GM12878 (cell line): ENCODE measurements at regions not wholly inside any gene's neighbourhood (a gene's known extent, or its start where the extent isn't known, plus 50 kb on each side); places are given as distances from the start of the nearest gene placed in this dataset.
A peak's percentile ranks its signal among the peaks of the same experiment; 100 is the strongest.

Experiments used
- BACH1 ChIP-seq: fragments of 450-650 bp; IDR thresholded peaks from 2 replicates; pipeline ENCODE4 v1.6.1; 2017; ENCODE audit warnings: mild to moderate bottlenecking, borderline replicate concordance
- CHD2 ChIP-seq: IDR thresholded peaks from 2 replicates; pipeline ENCODE4 v1.6.1; 2011; ENCODE audit warnings: low read depth, low read length, improper control_type of control experiment, borderline replicate concordance
- DPF2 ChIP-seq: fragments of 450-650 bp; IDR thresholded peaks from 2 replicates; pipeline ENCODE4 v1.6.1; 2017; ENCODE audit warnings: mild to moderate bottlenecking
- EGR1 ChIP-seq, 2 experiments: IDR thresholded peaks; 1 replicate in 1 of 2; 2 replicates in 1 of 2; pipeline ENCODE4 v1.6.1; 2011 to 2012; ENCODE audit warnings: low read depth in 2 of 2, low read length in 2 of 2, borderline replicate concordance in 1 of 2, mild to moderate bottlenecking in 1 of 2, moderate library complexity in 1 of 2
- ESRRA ChIP-seq: IDR thresholded peaks from 2 replicates; pipeline ENCODE4 v1.6.1; 2012; ENCODE audit warnings: mild to moderate bottlenecking, low read length, improper control_type of control experiment
- FOXK2 ChIP-seq: fragments of 450-650 bp; IDR thresholded peaks from 2 replicates; pipeline ENCODE4 v1.6.1; 2017; ENCODE audit warnings: mild to moderate bottlenecking, moderate library complexity
- IKZF2 ChIP-seq, 2 experiments: fragments of 450-650 bp; IDR thresholded peaks; 2 replicates each; pipeline ENCODE4 v1.6.1; 2017; ENCODE audit warnings: mild to moderate bottlenecking in 2 of 2, moderate library complexity in 2 of 2
- IRF4 ChIP-seq: IDR thresholded peaks from 2 replicates; pipeline ENCODE4 v1.6.1; 2011; ENCODE audit warnings: low read depth, low read length
- KLF5 ChIP-seq: fragments of 450-650 bp; IDR thresholded peaks from 2 replicates; pipeline ENCODE4 v1.6.1; 2014; ENCODE audit warnings: mild to moderate bottlenecking; ENCODE audit not compliant: partially characterized antibody
- MAX ChIP-seq: IDR thresholded peaks from 2 replicates; pipeline ENCODE4 v1.6.1; 2012; ENCODE audit warnings: low read depth, low read length, improper control_type of control experiment
- MEF2A ChIP-seq: IDR thresholded peaks from 2 replicates; pipeline ENCODE4 v1.6.1; 2011; ENCODE audit warnings: low read depth, mild to moderate bottlenecking, low read length, moderate library complexity; ENCODE audit not compliant: insufficient read depth
- MTA2 ChIP-seq: fragments of 450-650 bp; IDR thresholded peaks from 2 replicates; pipeline ENCODE4 v1.6.1; 2016; ENCODE audit warnings: low read depth, mild to moderate bottlenecking, moderate library complexity
- MXI1 ChIP-seq: fragments of 150-350 bp; IDR thresholded peaks from 2 replicates; pipeline ENCODE4 v1.6.1; 2011; ENCODE audit warnings: low read depth, mild to moderate bottlenecking, inconsistent platforms, low read length, improper control_type of control experiment
- MYB ChIP-seq: fragments of 150-350 bp; IDR thresholded peaks from 2 replicates; pipeline ENCODE4 v1.6.1; 2014; ENCODE audit warnings: mild to moderate bottlenecking, low read depth, low read length, borderline replicate concordance
- NR2F1 ChIP-seq: fragments of 450-650 bp; conservative IDR thresholded peaks from 2 replicates; pipeline ENCODE4 v1.6.1; 2017; ENCODE audit warnings: mild to moderate bottlenecking
- PAX5 ChIP-seq: IDR thresholded peaks from 2 replicates; pipeline ENCODE4 v1.6.1; 2011; ENCODE audit warnings: low read depth, low read length, borderline replicate concordance
- PAX8 ChIP-seq: fragments of 450-650 bp; IDR thresholded peaks from 2 replicates; pipeline ENCODE4 v1.6.1; 2017; ENCODE audit warnings: mild to moderate bottlenecking, moderate library complexity
- SRF ChIP-seq, 2 experiments: IDR thresholded peaks; 2 replicates each; pipeline ENCODE4 v1.6.1; 2011; ENCODE audit warnings: low read depth in 2 of 2, low read length in 2 of 2, mild to moderate bottlenecking in 1 of 2, moderate library complexity in 1 of 2
- SUPT20H ChIP-seq: IDR thresholded peaks from 2 replicates; pipeline ENCODE4 v1.6.1; 2011; ENCODE audit warnings: low read depth, mild to moderate bottlenecking, low read length, moderate library complexity, borderline replicate concordance; ENCODE audit not compliant: control insufficient read depth
- SUZ12 ChIP-seq: fragments of 200-600 bp; sonication (generic); IDR thresholded peaks from one replicate; pipeline ENCODE4 v1.6.1; 2018; ENCODE audit warnings: antibody characterized with exemption, mild to moderate bottlenecking; ENCODE audit not compliant: unreplicated experiment
- TCF12 ChIP-seq: IDR thresholded peaks from 2 replicates; pipeline ENCODE4 v1.6.1; 2011; ENCODE audit warnings: low read depth, mild to moderate bottlenecking, low read length
- TCF7 ChIP-seq: IDR thresholded peaks from 2 replicates; pipeline ENCODE4 v1.6.1; 2014; ENCODE audit warnings: antibody characterized with exemption, borderline replicate concordance
- ZNF217 ChIP-seq: fragments of 450-650 bp; IDR thresholded peaks from 2 replicates; pipeline ENCODE4 v1.6.1; 2017; ENCODE audit warnings: antibody characterized with exemption, mild to moderate bottlenecking
- TF ChIP-seq, protein P1 (sequence below): IDR thresholded peaks from 2 replicates; pipeline ENCODE4 v1.6.1; 2012; ENCODE audit warnings: low read depth, low read length, improper control_type of control experiment
- TF ChIP-seq, protein P2 (sequence below): IDR thresholded peaks from 2 replicates; pipeline ENCODE4 v1.6.1; 2011; ENCODE audit warnings: borderline replicate concordance, low read depth, mild to moderate bottlenecking, moderate library complexity, mixed read lengths, low read length; ENCODE audit not compliant: insufficient read depth; ENCODE audit errors: extremely low read length
- TF ChIP-seq, protein P3 (sequence below): IDR thresholded peaks from 2 replicates; pipeline ENCODE4 v1.6.1; 2011; ENCODE audit warnings: low read depth, mild to moderate bottlenecking, low read length, moderate library complexity, borderline replicate concordance; ENCODE audit errors: extremely low read depth
- TF ChIP-seq, protein P4 (sequence below): fragments of 450-650 bp; formaldehyde crosslinking; IDR thresholded peaks from 2 replicates; pipeline ENCODE4 v1.4.0; 2020; ENCODE audit warnings: mild to moderate bottlenecking, moderate library complexity

DNA sequence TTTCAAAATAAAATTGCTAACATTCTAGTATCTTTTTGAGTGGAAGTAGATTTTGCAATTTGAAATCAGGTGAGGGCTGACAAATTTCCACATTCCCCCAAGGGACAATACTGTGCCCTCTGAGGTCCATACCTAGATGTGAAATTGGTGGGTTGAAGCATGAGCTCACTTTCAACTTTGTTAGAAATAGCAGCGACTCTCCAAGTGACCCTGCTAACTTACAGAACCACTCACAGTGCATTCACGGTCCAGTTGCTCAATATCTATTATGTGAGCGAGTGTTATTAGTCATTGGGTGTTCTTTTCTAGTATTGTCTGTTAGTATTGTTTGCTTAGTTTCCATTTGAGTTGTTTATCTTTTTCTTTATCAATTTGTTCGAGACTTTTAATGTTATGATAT lies 53.6 kb upstream of the ASB17 start (continued):
- TF ChIP-seq PAX8 (no peak), TCF12 (peak; percentile 73; the same call in 1 of the 2 replicates), MEF2A (peak; percentile 84), MXI1 (no peak), MTA2 (peak; percentile 84), DPF2 (peak; percentile 84), MYB (no peak), MAX (no peak), IKZF2 (IDR thresholded peaks at IDR 0.05) (peak; percentile 60 to 64; a peak in 3 of 4 replicates), CHD2 (no peak; the same call in 1 of the 2 replicates), SUPT20H (no peak), BACH1 (no peak; the same call in 1 of the 2 replicates), ESRRA (no peak), SUZ12 (no peak), IRF4 (peak; percentile 88), FOXK2 (no peak), NR2F1 (peak; percentile 88), EGR1 (IDR thresholded peaks at IDR 0.05; ENCODE audit: borderline replicate concordance in 1 of 2, low read depth in 2 of 2, low read length in 2 of 2) (no peak), ZNF217 (no peak), KLF5 (no peak), SRF (IDR thresholded peaks at IDR 0.05; ENCODE audit: low read depth in 2 of 2, low read length in 2 of 2) (0 out of 4 replicates have a peak, but pooled peaks of 1 of the 2 experiments have one; percentile 4), TCF7 (peak; percentile 43; the same call in 1 of the 2 replicates), PAX5 (peak; percentile 85)
- TF ChIP-seq, protein P1, sequence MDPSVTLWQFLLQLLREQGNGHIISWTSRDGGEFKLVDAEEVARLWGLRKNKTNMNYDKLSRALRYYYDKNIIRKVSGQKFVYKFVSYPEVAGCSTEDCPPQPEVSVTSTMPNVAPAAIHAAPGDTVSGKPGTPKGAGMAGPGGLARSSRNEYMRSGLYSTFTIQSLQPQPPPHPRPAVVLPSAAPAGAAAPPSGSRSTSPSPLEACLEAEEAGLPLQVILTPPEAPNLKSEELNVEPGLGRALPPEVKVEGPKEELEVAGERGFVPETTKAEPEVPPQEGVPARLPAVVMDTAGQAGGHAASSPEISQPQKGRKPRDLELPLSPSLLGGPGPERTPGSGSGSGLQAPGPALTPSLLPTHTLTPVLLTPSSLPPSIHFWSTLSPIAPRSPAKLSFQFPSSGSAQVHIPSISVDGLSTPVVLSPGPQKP = no peak
- TF ChIP-seq, protein P2, sequence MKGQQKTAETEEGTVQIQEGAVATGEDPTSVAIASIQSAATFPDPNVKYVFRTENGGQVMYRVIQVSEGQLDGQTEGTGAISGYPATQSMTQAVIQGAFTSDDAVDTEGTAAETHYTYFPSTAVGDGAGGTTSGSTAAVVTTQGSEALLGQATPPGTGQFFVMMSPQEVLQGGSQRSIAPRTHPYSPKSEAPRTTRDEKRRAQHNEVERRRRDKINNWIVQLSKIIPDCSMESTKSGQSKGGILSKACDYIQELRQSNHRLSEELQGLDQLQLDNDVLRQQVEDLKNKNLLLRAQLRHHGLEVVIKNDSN = no peak
- TF ChIP-seq, protein P3, sequence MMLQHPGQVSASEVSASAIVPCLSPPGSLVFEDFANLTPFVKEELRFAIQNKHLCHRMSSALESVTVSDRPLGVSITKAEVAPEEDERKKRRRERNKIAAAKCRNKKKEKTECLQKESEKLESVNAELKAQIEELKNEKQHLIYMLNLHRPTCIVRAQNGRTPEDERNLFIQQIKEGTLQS = no peak
- TF ChIP-seq, protein P4, sequence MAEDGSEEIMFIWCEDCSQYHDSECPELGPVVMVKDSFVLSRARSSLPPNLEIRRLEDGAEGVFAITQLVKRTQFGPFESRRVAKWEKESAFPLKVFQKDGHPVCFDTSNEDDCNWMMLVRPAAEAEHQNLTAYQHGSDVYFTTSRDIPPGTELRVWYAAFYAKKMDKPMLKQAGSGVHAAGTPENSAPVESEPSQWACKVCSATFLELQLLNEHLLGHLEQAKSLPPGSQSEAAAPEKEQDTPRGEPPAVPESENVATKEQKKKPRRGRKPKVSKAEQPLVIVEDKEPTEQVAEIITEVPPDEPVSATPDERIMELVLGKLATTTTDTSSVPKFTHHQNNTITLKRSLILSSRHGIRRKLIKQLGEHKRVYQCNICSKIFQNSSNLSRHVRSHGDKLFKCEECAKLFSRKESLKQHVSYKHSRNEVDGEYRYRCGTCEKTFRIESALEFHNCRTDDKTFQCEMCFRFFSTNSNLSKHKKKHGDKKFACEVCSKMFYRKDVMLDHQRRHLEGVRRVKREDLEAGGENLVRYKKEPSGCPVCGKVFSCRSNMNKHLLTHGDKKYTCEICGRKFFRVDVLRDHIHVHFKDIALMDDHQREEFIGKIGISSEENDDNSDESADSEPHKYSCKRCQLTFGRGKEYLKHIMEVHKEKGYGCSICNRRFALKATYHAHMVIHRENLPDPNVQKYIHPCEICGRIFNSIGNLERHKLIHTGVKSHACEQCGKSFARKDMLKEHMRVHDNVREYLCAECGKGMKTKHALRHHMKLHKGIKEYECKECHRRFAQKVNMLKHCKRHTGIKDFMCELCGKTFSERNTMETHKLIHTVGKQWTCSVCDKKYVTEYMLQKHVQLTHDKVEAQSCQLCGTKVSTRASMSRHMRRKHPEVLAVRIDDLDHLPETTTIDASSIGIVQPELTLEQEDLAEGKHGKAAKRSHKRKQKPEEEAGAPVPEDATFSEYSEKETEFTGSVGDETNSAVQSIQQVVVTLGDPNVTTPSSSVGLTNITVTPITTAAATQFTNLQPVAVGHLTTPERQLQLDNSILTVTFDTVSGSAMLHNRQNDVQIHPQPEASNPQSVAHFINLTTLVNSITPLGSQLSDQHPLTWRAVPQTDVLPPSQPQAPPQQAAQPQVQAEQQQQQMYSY (CRISPR knock-in tag) = no peak
